H1 (cell line): ENCODE measurements at regions not wholly inside any gene's neighbourhood (a gene's known extent, or its start where the extent isn't known, plus 50 kb on each side); places are given as distances from the start of the nearest gene placed in this dataset.

Experiments used
- CTCF ChIA-PET: fragments of 300-600 bp; sonication (Branson Sonifier 250); formaldehyde crosslinking; loops from one replicate; lab custom pipeline; 2021; ENCODE audit not compliant: partially characterized antibody; lab: Charles Lee
- POLR2A ChIA-PET: fragments of 300-600 bp; sonication (Branson Sonifier 250); formaldehyde crosslinking; loops from one replicate; lab custom pipeline; 2021; ENCODE audit warnings: inconsistent platforms; ENCODE audit not compliant: partially characterized antibody; lab: Charles Lee
- DNase-seq, 2 experiments: peaks; one replicate each; pipeline versions ENCODE4 v3.0.0 to v3.0.0-alpha.2; 2010 to 2022; ENCODE audit warnings: low spot score in 2 of 2, low read depth in 1 of 2, mixed read lengths in 1 of 2
- FAIRE-seq: peaks from 2 replicates; lab custom pipeline; 2011; peaks lifted over from hg19 to GRCh38; lab: Jason Lieb, UNC
- H2AFZ ChIP-seq: 2 replicates; pipeline ENCODE4 v1.8.1; 2012; ENCODE audit warnings: low read length, inconsistent platforms
- H2AK5ac ChIP-seq: 2 replicates; pipeline ENCODE4 v1.6.1; 2013; ENCODE audit warnings: low read depth, low read length
- H2BK120ac ChIP-seq: replicated peaks from 2 replicates; pipeline ENCODE3; 2013; ENCODE audit warnings: low read depth, low read length, inconsistent platforms
- H2BK12ac ChIP-seq: 2 replicates; pipeline ENCODE4 v1.6.1; 2013; ENCODE audit warnings: low read depth, low read length
- H2BK15ac ChIP-seq: 2 replicates; pipeline ENCODE4 v1.6.1; 2013; ENCODE audit warnings: low read length
- H2BK20ac ChIP-seq: 2 replicates; pipeline ENCODE4 v1.6.1; 2013; ENCODE audit warnings: low read length
- H2BK5ac ChIP-seq: 2 replicates; pipeline ENCODE4 v1.6.1; 2013; ENCODE audit warnings: low read depth, low read length
- H3K14ac ChIP-seq: 2 replicates; pipeline ENCODE4 v1.6.1; 2013; ENCODE audit warnings: inconsistent platforms; ENCODE audit not compliant: insufficient read length
- H3K18ac ChIP-seq: 2 replicates; pipeline ENCODE4 v1.6.1; 2013; ENCODE audit warnings: low read length; ENCODE audit errors: extremely low read depth
- H3K23ac ChIP-seq: 2 replicates; pipeline ENCODE4 v1.6.1; 2013; ENCODE audit warnings: inconsistent platforms; ENCODE audit not compliant: insufficient read length
- H3K23me2 ChIP-seq: 2 replicates; pipeline ENCODE4 v1.6.1; 2013; ENCODE audit warnings: low read depth, low read length
- H3K27ac ChIP-seq: 2 replicates; pipeline ENCODE4 v1.6.1; 2011; ENCODE audit warnings: low read depth, low read length, inconsistent platforms
- H3K27me3 ChIP-seq, 4 experiments: replicated peaks in 1 of 4; 1 replicate in 1 of 4; 2 replicates in 3 of 4; pipeline versions ENCODE4 v1.6.1 to v1.8.1; 2011 to 2013; ENCODE audit warnings: low read length in 3 of 4, mild to moderate bottlenecking in 3 of 4, inconsistent platforms in 2 of 4, mixed read lengths in 2 of 4, moderate library complexity in 1 of 4; ENCODE audit not compliant: control insufficient read depth in 3 of 4, insufficient read depth in 3 of 4; ENCODE audit errors: extremely low read depth in 1 of 4
- H3K36me3 ChIP-seq, 4 experiments: 2 replicates each; pipeline versions ENCODE4 v1.6.1 to v1.8.1; 2011 to 2013; ENCODE audit warnings: mild to moderate bottlenecking in 4 of 4, low read length in 3 of 4, moderate library complexity in 2 of 4, control low read depth in 1 of 4, inconsistent platforms in 1 of 4; ENCODE audit not compliant: insufficient read depth in 4 of 4, control insufficient read depth in 2 of 4
- H3K4ac ChIP-seq: replicated peaks from 2 replicates; pipeline ENCODE3; 2013; ENCODE audit warnings: low read length, low read depth, mixed read lengths, inconsistent platforms; ENCODE audit not compliant: insufficient read length
- H3K4me1 ChIP-seq, 4 experiments: replicated peaks in 1 of 4; 1 replicate in 1 of 4; 2 replicates in 3 of 4; pipeline versions ENCODE4 v1.6.1 to v1.8.1; 2011 to 2013; ENCODE audit warnings: low read length in 3 of 4, inconsistent platforms in 2 of 4, mixed read lengths in 1 of 4; ENCODE audit not compliant: insufficient read depth in 4 of 4, control insufficient read depth in 3 of 4
- H3K4me2 ChIP-seq, 2 experiments: 2 replicates each; pipeline versions ENCODE4 v1.6.1 to v1.8.1; 2011 to 2013; ENCODE audit warnings: low read depth in 2 of 2, low read length in 2 of 2, control low read depth in 1 of 2, inconsistent platforms in 1 of 2, mild to moderate bottlenecking in 1 of 2; ENCODE audit not compliant: insufficient read depth in 1 of 2
- H3K4me3 ChIP-seq, 4 experiments: fragments of 200-600, 300-600 bp in 1 of 4; sonication (generic), shearing (Covaris generic), sonication (Bioruptor Twin) in 1 of 4; 2 replicates each; pipeline versions ENCODE4 v1.5.1 to v1.8.1; 2011 to 2016; ENCODE audit warnings: low read length in 4 of 4, low read depth in 3 of 4, control low read depth in 2 of 4, inconsistent platforms in 2 of 4, mild to moderate bottlenecking in 2 of 4, mixed read lengths in 1 of 4, moderate library complexity in 1 of 4; ENCODE audit not compliant: insufficient read depth in 2 of 4; ENCODE audit errors: extremely low read depth in 1 of 4
- H3K56ac ChIP-seq: replicated peaks from 2 replicates; pipeline ENCODE3; 2013; ENCODE audit warnings: low read depth, mild to moderate bottlenecking, mixed read lengths, low read length, inconsistent platforms; ENCODE audit not compliant: insufficient read length
- H3K79me1 ChIP-seq: 2 replicates; pipeline ENCODE4 v1.6.1; 2013; ENCODE audit warnings: low read depth, low read length, control low read depth
- H3K79me2 ChIP-seq, 2 experiments: 2 replicates each; pipeline versions ENCODE4 v1.6.1 to v1.8.1; 2012 to 2013; ENCODE audit warnings: low read length in 2 of 2, mild to moderate bottlenecking in 2 of 2, inconsistent platforms in 1 of 2; ENCODE audit not compliant: insufficient read depth in 2 of 2, control insufficient read depth in 1 of 2
- H3K9ac ChIP-seq, 4 experiments: replicated peaks in 1 of 4; 1 replicate in 1 of 4; 2 replicates in 3 of 4; pipeline versions ENCODE4 v1.6.1 to v1.8.1; 2011 to 2013; ENCODE audit warnings: low read depth in 3 of 4, low read length in 3 of 4, control low read depth in 2 of 4, mild to moderate bottlenecking in 2 of 4, moderate library complexity in 2 of 4, inconsistent platforms in 1 of 4; ENCODE audit errors: extremely low read depth in 1 of 4
- H3K9me3 ChIP-seq, 2 experiments: 2 replicates each; pipeline versions ENCODE4 v1.6.1 to v1.8.1; 2012 to 2013; ENCODE audit warnings: mild to moderate bottlenecking in 2 of 2, moderate library complexity in 2 of 2, control low read depth in 1 of 2, inconsistent platforms in 1 of 2, low read depth in 1 of 2, low read length in 1 of 2, mixed read lengths in 1 of 2; ENCODE audit not compliant: insufficient read depth in 2 of 2
- H4K20me1 ChIP-seq, 2 experiments: replicated peaks in 1 of 2; 2 replicates each; pipeline versions ENCODE3 to v1.8.1; 2011 to 2013; ENCODE audit warnings: inconsistent platforms in 2 of 2, low read length in 2 of 2, mild to moderate bottlenecking in 1 of 2; ENCODE audit not compliant: insufficient read depth in 2 of 2, control insufficient read depth in 1 of 2
- H4K5ac ChIP-seq: 2 replicates; pipeline ENCODE4 v1.6.1; 2013; ENCODE audit warnings: low read length, low read depth, mixed read lengths, inconsistent platforms; ENCODE audit not compliant: insufficient read length
- H4K8ac ChIP-seq: 2 replicates; pipeline ENCODE4 v1.8.0; 2013; ENCODE audit warnings: mild to moderate bottlenecking, moderate library complexity, low read length, inconsistent platforms; ENCODE audit not compliant: insufficient read depth; ENCODE audit errors: extremely low read depth
- H4K91ac ChIP-seq: replicated peaks from 2 replicates; pipeline ENCODE3; 2013; ENCODE audit warnings: low read length, mixed read lengths, inconsistent platforms; ENCODE audit not compliant: insufficient read length
- CBX8 ChIP-seq: fragments of 300-800, 300-1000 bp; sonication (generic); IDR thresholded peaks from 2 replicates; pipeline ENCODE4 v1.7.1; 2016; ENCODE audit warnings: low read depth, low read length, borderline replicate concordance
- CREB1 ChIP-seq: IDR thresholded peaks from 2 replicates; pipeline ENCODE4 v1.6.1; 2012; ENCODE audit warnings: inconsistent platforms
- E2F6 ChIP-seq: IDR thresholded peaks from 2 replicates; pipeline ENCODE4 v1.6.1; 2012; ENCODE audit warnings: inconsistent platforms
- EGR1 ChIP-seq: IDR thresholded peaks from 2 replicates; pipeline ENCODE4 v1.6.1; 2011; ENCODE audit warnings: low read depth, low read length, borderline replicate concordance
- KDM5A ChIP-seq: fragments of 200-600 bp; IDR thresholded peaks from 2 replicates; pipeline ENCODE4 v1.7.1; 2012; ENCODE audit warnings: mild to moderate bottlenecking, low read length, inconsistent platforms, mixed read lengths
- MAFK ChIP-seq: IDR thresholded peaks from 2 replicates; pipeline ENCODE4 v1.6.1; 2012; ENCODE audit warnings: low read depth, mild to moderate bottlenecking, improper control_type of control experiment, low read length
- SP2 ChIP-seq: IDR thresholded peaks from 2 replicates; pipeline ENCODE4 v1.6.1; 2012; ENCODE audit warnings: mild to moderate bottlenecking, low read length, inconsistent platforms
- TAF7 ChIP-seq: optimal IDR thresholded peaks from 2 replicates; pipeline ENCODE3; 2011; ENCODE audit warnings: low read depth, mild to moderate bottlenecking, inconsistent platforms, low read length, moderate library complexity, borderline replicate concordance
- TBP ChIP-seq: IDR thresholded peaks from 2 replicates; pipeline ENCODE4 v1.6.1; 2011; ENCODE audit warnings: low read depth, low read length, improper control_type of control experiment
- WGBS, 2 experiments: shearing (Covaris generic) in 1 of 2; methylation state at CpG; one replicate each; pipeline versions ENCODE4 v1.1.6 to v1.1.7; 2013 to 2015; ENCODE audit warnings: low lambda C conversion rate in 2 of 2, mixed read lengths in 2 of 2, inconsistent platforms in 1 of 2, low coverage in 1 of 2, missing lambda C conversion rate in 1 of 2; ENCODE audit not compliant: insufficient replicate concordance in 2 of 2, insufficient coverage in 1 of 2, insufficient read length in 1 of 2; ENCODE audit errors: extremely low coverage in 1 of 2, missing lambda C conversion rate in 1 of 2; 5-methylcytosine and 5-hydroxymethylcytosine counted together
- TF ChIP-seq, protein P1 (sequence below), 3 experiments: IDR thresholded peaks; 1 replicate in 2 of 3; 2 replicates in 1 of 3; pipeline versions ENCODE4 v1.5.1 to v1.6.1; 2011; ENCODE audit warnings: low read length in 3 of 3, mild to moderate bottlenecking in 3 of 3, inconsistent platforms in 2 of 3, low read depth in 1 of 3, moderate library complexity in 1 of 3; ENCODE audit not compliant: insufficient read depth in 1 of 3; ENCODE audit errors: control extremely low read depth in 1 of 3
- TF ChIP-seq, protein P2 (sequence below): IDR thresholded peaks from 2 replicates; pipeline ENCODE4 v1.6.1; 2012; ENCODE audit warnings: low read length, inconsistent platforms

GRCh38 chr14:28494196-28494595 is 272.4 kb upstream of the FOXG1 start:
- H4K5ac ChIP-seq, result no peak overlapping the region
- H3K4me1 ChIP-seq, result no peaks in the 10 kb centered on the region
- H2BK12ac ChIP-seq, result no peak overlapping the region
- H3K23ac ChIP-seq, result no peak overlapping the region
- no peaks in the 10 kb centered on the region for H3K9me3 ChIP-seq
- no peak for FAIRE-seq
- no peaks in the 10 kb centered on the region for H3K79me2 ChIP-seq
- no peak overlapping the region for H3K27ac ChIP-seq
- no peak overlapping the region for H2BK15ac ChIP-seq
- H2AFZ ChIP-seq, result no peak overlapping the region
- no peak overlapping the region for H3K4ac ChIP-seq
- H3K79me1 ChIP-seq, result no peaks in the 10 kb centered on the region
- no peak overlapping the region for H3K56ac ChIP-seq
- DNase-seq, result no peak
- ChIA-PET CTCF (no interaction called here), POLR2A (no interaction called here)
- H2AK5ac ChIP-seq, result no peak overlapping the region
- no peak overlapping the region for H3K4me3 ChIP-seq
- no peak overlapping the region for H3K9ac ChIP-seq
- no peak overlapping the region for H4K91ac ChIP-seq
- H2BK5ac ChIP-seq, result no peak overlapping the region
- H3K18ac ChIP-seq, result no peak overlapping the region
- H3K14ac ChIP-seq, result no peak overlapping the region
- H3K27me3 ChIP-seq, result no peaks in the 10 kb centered on the region
- H3K4me2 ChIP-seq, result no peak overlapping the region
- H4K20me1 ChIP-seq, result no peaks in the 10 kb centered on the region
- 91% methylated on average over 2 of the region's 2 CpGs; no CpG with 5 or more reads in 1 of the 2 experiments for WGBS, 2 experiments
- H3K23me2 ChIP-seq, result no peaks in the 10 kb centered on the region
- H3K36me3 ChIP-seq, result no peaks in the 10 kb centered on the region
- H2BK120ac ChIP-seq, result no peak overlapping the region
- H4K8ac ChIP-seq, result no peak overlapping the region
- no peak overlapping the region for H2BK20ac ChIP-seq
- no peak for TF ChIP-seq TAF7
- TF ChIP-seq EGR1, result no peak
- no peak for TF ChIP-seq MAFK
- TF ChIP-seq TBP, result no peak
- no peak for TF ChIP-seq E2F6
- TF ChIP-seq, protein P1, sequence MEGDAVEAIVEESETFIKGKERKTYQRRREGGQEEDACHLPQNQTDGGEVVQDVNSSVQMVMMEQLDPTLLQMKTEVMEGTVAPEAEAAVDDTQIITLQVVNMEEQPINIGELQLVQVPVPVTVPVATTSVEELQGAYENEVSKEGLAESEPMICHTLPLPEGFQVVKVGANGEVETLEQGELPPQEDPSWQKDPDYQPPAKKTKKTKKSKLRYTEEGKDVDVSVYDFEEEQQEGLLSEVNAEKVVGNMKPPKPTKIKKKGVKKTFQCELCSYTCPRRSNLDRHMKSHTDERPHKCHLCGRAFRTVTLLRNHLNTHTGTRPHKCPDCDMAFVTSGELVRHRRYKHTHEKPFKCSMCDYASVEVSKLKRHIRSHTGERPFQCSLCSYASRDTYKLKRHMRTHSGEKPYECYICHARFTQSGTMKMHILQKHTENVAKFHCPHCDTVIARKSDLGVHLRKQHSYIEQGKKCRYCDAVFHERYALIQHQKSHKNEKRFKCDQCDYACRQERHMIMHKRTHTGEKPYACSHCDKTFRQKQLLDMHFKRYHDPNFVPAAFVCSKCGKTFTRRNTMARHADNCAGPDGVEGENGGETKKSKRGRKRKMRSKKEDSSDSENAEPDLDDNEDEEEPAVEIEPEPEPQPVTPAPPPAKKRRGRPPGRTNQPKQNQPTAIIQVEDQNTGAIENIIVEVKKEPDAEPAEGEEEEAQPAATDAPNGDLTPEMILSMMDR (IDR thresholded peaks at IDR 0.05; ENCODE audit: control extremely low read depth in 1 of 3, insufficient read depth in 1 of 3, low read depth in 1 of 3, low read length in 3 of 3), result no peak
- no peak for TF ChIP-seq CREB1
- TF ChIP-seq SP2, result no peak
- no peak for TF ChIP-seq CBX8
- TF ChIP-seq KDM5A, result no peak
- TF ChIP-seq, protein P2, sequence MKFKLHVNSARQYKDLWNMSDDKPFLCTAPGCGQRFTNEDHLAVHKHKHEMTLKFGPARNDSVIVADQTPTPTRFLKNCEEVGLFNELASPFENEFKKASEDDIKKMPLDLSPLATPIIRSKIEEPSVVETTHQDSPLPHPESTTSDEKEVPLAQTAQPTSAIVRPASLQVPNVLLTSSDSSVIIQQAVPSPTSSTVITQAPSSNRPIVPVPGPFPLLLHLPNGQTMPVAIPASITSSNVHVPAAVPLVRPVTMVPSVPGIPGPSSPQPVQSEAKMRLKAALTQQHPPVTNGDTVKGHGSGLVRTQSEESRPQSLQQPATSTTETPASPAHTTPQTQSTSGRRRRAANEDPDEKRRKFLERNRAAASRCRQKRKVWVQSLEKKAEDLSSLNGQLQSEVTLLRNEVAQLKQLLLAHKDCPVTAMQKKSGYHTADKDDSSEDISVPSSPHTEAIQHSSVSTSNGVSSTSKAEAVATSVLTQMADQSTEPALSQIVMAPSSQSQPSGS, result no peak
